Fibroblast of peridontal ligament (primary cell): ENCODE measurements at regions not wholly inside any gene's neighbourhood (a gene's known extent, or its start where the extent isn't known, plus 50 kb on each side); places are given as distances from the start of the nearest gene placed in this dataset.

Experiments
- DNase-seq: peaks from one replicate; pipeline ENCODE4 v3.0.0-alpha.2; 2010; ENCODE audit errors: extremely low read depth

GRCh38 chr4:129167640-129168260 is 71.8 kb downstream of the C4orf33 start:
- DNase-seq: no peak

GRCh38 chr4:129172181-129172580 is 76.2 kb downstream of the C4orf33 start:
- no peak for DNase-seq

- DNase-seq: no peak
Measured at GRCh38 chr4:129176864-129177263, 80.9 kb downstream of the C4orf33 start.

- DNase-seq: no peak
Measured at GRCh38 chr4:129179276-129179675, 83.3 kb downstream of the C4orf33 start.

GRCh38 chr4:129189630-129190029 is 93.7 kb downstream of the C4orf33 start:
- DNase-seq: peak; percentile 1

- DNase-seq: no peak
Measured at GRCh38 chr4:129193357-129194100, 97.6 kb downstream of the C4orf33 start.

- DNase-seq: no peak
Measured at GRCh38 chr4:129208481-129208880, 112.5 kb downstream of the C4orf33 start.

- no peak for DNase-seq
Measured at GRCh38 chr4:129213692-129214091, 117.7 kb downstream of the C4orf33 start.

- DNase-seq: peak; percentile 44
Measured at GRCh38 chr4:129218360-129218759, 122.4 kb downstream of the C4orf33 start.

GRCh38 chr4:129218897-129219296 is 122.9 kb downstream of the C4orf33 start:
- DNase-seq: peak; percentile 10

- no peak for DNase-seq
Measured at GRCh38 chr4:129220254-129220653, 124.3 kb downstream of the C4orf33 start.

- no peak for DNase-seq
Measured at GRCh38 chr4:129223945-129224344, 128.0 kb downstream of the C4orf33 start.

- DNase-seq: no peak
Measured at GRCh38 chr4:129230846-129231245, 134.9 kb downstream of the C4orf33 start.

GRCh38 chr4:129231945-129232588 is 136.1 kb downstream of the C4orf33 start:
- DNase-seq: peak; percentile 24

GRCh38 chr4:129232589-129233337 is 136.8 kb downstream of the C4orf33 start:
- peak; percentile 8 for DNase-seq

GRCh38 chr4:129233691-129234090 is 137.7 kb downstream of the C4orf33 start:
- DNase-seq: no peak

- DNase-seq: no peak
Measured at GRCh38 chr4:129236351-129236750, 140.4 kb downstream of the C4orf33 start.

- DNase-seq: peak; percentile 60
Measured at GRCh38 chr4:129239088-129239487, 143.1 kb downstream of the C4orf33 start.

- peak; percentile 73 for DNase-seq
Measured at GRCh38 chr4:129240816-129241215, 144.9 kb downstream of the C4orf33 start.

- DNase-seq: no peak
Measured at GRCh38 chr4:129246145-129246544, 150.2 kb downstream of the C4orf33 start.

- no peak for DNase-seq
Measured at GRCh38 chr4:129246910-129247461, 151.0 kb downstream of the C4orf33 start.

- no peak for DNase-seq
Measured at GRCh38 chr4:129248621-129249020, 152.7 kb downstream of the C4orf33 start.
